ENCODE measurements at regions not wholly inside any gene's neighbourhood (a gene's known extent, or its start where the extent isn't known, plus 50 kb on each side); places are given as distances from the start of the nearest gene placed in this dataset.
"Not testable (repeated sequence)": the region's sequence is repeated elsewhere in the genome, so short reads cannot be mapped to it uniquely, and the experiment has no call there.

DNA sequence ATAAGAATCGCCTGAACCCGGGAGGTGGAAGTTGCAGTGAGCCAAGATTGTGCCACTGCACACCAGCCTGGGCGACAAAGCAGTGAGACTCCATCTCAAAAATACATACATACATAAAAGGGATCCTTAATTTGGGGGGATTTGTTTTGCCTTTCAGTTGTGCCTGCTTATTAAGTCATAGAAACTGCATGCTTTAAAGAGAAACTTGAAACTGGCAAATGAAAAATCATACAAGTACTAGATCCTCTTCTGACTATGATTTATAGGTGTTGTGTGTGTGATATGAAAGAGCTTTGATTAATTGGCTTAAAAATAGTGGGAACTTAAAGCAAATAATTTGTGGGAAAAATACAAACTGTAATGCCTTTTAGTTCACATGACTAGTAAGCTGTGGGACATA is 963.7 kb downstream of the CNTNAP5 start:
- H3K36me3 ChIP-seq (ENCODE audit: control insufficient read depth, insufficient read depth, low read length, severe bottlenecking): no peaks in the 10 kb centered on the region
- H3K27me3 ChIP-seq (replicated peaks; ENCODE audit: control insufficient read depth, insufficient read depth, low read length): no peaks in the 10 kb centered on the region
- H3K4me1 ChIP-seq (ENCODE audit: control insufficient read depth, insufficient read depth, low read length): peaks cover 25% of the 10 kb centered on the region
- H3K9ac ChIP-seq (ENCODE audit: low read length): no peak overlapping the region
- H3K9me3 ChIP-seq (ENCODE audit: control insufficient read depth, low read length): no peaks in the 10 kb centered on the region
- DNase-seq (ENCODE audit: low read depth): no peak
- H3K4me3 ChIP-seq (ENCODE audit: low read length): no peak overlapping the region

DNA sequence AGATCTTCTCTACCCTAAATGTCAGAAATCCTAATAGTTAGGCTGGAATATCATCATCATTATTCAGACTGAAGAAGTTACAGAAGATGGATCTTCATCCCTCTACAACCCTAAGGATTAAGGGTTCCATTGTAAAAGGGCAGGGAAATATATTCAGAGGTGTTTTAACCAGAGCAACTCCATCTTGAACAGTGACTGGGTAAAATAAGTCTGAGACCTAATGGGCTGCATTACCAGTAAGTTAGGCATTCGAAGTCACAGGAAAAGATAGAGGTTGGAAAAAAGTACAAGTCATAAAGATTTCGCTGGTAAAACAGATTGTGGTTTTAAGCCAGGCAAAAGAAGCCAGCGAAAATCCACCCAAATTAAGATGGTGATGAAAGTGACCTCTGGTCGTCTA is 968.7 kb downstream of the CNTNAP5 start:
- Histone ChIP-seq H3K36me3 (ENCODE audit: control insufficient read depth, insufficient read depth, low read length, severe bottlenecking) (no peaks in the 10 kb centered on the region), H3K4me3 (ENCODE audit: low read length) (no peak overlapping the region), H3K4me1 (ENCODE audit: control insufficient read depth, insufficient read depth, low read length) (no peaks in the 10 kb centered on the region), H3K9me3 (ENCODE audit: control insufficient read depth, low read length) (no peaks in the 10 kb centered on the region), H3K27me3 (replicated peaks; ENCODE audit: control insufficient read depth, insufficient read depth, low read length) (no peaks in the 10 kb centered on the region), H3K9ac (ENCODE audit: low read length) (no peak overlapping the region)
- DNase-seq (ENCODE audit: low read depth): no peak

DNA sequence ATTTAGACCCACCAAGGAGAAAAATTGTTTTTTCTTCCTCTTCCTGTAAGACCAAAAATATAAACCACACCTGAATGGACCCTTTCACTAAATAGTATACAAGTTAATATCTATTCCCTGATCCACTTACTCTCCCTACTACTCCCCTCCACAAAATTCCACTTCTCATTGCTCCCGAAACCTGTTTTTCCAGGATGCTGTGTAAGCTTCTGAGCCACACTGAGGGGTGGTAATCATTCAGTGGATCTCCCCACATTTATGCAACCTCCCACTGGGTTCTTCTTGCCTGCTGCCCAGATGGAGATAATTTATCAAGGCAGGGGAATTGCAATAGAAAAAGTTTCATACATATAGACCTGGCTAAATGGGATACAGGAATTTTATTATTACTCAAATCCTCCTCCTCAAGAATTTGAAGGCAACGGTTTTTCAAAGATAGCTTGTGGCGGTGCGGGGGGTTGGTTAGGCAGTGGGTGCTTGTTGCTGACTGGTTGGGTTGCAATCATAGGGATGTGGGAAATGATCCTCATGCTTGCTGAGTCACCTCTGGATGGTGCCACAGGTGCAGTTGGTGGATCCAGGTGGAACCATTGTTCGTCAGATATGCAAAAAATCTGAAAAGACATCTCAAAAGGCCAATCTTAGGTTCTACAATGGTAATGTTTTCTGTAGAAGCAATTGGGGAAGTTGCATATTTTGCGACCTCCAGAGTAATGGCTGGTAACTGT is 970.3 kb downstream of the CNTNAP5 start:
- no peak for DNase-seq (ENCODE audit: low read depth)
- Histone ChIP-seq H3K4me1 (ENCODE audit: control insufficient read depth, insufficient read depth, low read length) (no peaks in the 10 kb centered on the region), H3K4me3 (ENCODE audit: low read length) (no peak overlapping the region), H3K9me3 (ENCODE audit: control insufficient read depth, low read length) (no peaks in the 10 kb centered on the region), H3K27me3 (replicated peaks; ENCODE audit: control insufficient read depth, insufficient read depth, low read length) (no peaks in the 10 kb centered on the region), H3K9ac (ENCODE audit: low read length) (no peak overlapping the region), H3K36me3 (ENCODE audit: control insufficient read depth, insufficient read depth, low read length, severe bottlenecking) (no peaks in the 10 kb centered on the region)

DNA sequence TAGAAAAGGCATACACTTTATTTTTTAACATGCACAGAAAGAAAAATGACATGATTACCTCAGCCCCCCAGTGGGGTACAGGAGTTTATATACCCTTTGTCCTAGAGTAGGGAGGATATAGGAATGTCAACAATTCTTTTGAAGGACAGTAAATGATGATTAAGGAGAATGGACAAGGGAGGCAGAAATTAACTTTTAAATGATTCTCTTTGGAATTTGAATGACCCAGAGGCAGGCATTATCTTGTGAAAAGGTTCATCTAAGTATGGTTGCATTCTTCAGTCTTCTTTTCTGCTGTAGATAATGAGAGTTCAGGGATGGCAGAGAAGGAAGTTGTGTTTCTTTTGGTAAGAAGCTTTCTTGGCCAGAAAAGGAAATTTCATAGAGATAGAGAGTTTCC is 971.3 kb downstream of the CNTNAP5 start:
- Histone ChIP-seq H3K4me3 (ENCODE audit: low read length) (no peak overlapping the region), H3K27me3 (replicated peaks; ENCODE audit: control insufficient read depth, insufficient read depth, low read length) (no peaks in the 10 kb centered on the region), H3K9me3 (ENCODE audit: control insufficient read depth, low read length) (no peaks in the 10 kb centered on the region), H3K4me1 (ENCODE audit: control insufficient read depth, insufficient read depth, low read length) (no peaks in the 10 kb centered on the region), H3K9ac (ENCODE audit: low read length) (no peak overlapping the region), H3K36me3 (ENCODE audit: control insufficient read depth, insufficient read depth, low read length, severe bottlenecking) (no peaks in the 10 kb centered on the region)
- no peak for DNase-seq (ENCODE audit: low read depth)

DNA sequence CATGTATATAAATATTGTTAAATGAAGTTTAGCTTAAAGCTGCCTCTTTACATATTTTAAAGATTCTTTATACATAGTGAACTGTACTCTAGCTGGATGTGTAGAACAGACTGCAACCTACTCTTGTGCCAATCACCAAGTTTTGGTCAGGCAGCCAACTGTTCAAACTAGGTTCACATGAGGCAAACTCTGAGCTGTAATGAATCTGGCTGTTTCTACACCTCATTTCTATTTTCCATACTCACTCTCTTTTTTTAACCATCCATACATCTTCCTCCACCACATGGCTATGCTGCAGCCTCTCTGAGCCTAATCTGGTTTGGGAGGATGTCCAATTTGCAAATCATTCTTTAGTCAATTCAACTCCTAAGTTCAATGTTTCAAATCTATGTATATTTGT is 974.8 kb downstream of the CNTNAP5 start:
- DNase-seq (ENCODE audit: low read depth): no peak
- H3K36me3 ChIP-seq (ENCODE audit: control insufficient read depth, insufficient read depth, low read length, severe bottlenecking): no peaks in the 10 kb centered on the region
- H3K4me3 ChIP-seq (ENCODE audit: low read length): no peak overlapping the region
- no peaks in the 10 kb centered on the region for H3K27me3 ChIP-seq (replicated peaks; ENCODE audit: control insufficient read depth, insufficient read depth, low read length)
- no peak overlapping the region for H3K9ac ChIP-seq (ENCODE audit: low read length)
- H3K9me3 ChIP-seq (ENCODE audit: control insufficient read depth, low read length): no peaks in the 10 kb centered on the region
- no peaks in the 10 kb centered on the region for H3K4me1 ChIP-seq (ENCODE audit: control insufficient read depth, insufficient read depth, low read length)

DNA sequence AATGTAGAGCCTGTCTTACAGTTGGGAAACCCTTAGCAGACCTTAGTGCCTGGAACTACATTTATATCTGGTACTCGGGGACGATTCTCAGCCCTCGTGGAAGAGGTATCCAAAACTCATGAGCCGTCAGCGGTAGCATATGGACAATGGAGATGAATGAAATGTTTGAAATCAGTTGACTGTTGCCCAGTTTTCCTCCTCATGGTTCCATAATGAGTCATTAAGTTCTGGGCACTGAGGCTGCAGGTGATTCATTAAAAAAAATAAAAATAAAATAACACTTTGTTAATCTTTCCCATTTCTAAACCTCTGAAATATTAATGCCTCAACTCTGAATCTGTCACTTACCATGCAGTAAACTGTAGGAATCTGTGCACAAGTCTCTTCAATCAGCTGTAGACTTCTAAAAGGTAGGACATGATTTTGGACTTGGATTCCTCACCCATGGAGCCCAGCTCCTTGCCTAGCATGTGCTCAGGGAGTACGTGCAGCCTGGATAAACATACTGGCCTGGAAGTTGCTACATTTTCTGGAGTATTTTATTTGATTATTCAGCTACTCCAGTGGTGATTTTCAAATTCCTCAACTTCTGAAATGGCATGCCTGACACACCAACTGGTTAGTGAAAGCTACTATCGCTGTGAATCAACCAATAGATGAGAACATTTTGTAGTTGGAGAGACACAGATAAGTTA is 979.2 kb downstream of the CNTNAP5 start:
- no peak for DNase-seq (ENCODE audit: low read depth)
- Histone ChIP-seq H3K36me3 (ENCODE audit: control insufficient read depth, insufficient read depth, low read length, severe bottlenecking) (no peaks in the 10 kb centered on the region), H3K27me3 (replicated peaks; ENCODE audit: control insufficient read depth, insufficient read depth, low read length) (no peaks in the 10 kb centered on the region), H3K4me3 (ENCODE audit: low read length) (no peak overlapping the region), H3K9ac (ENCODE audit: low read length) (no peak overlapping the region), H3K9me3 (ENCODE audit: control insufficient read depth, low read length) (no peaks in the 10 kb centered on the region), H3K4me1 (ENCODE audit: control insufficient read depth, insufficient read depth, low read length) (no peaks in the 10 kb centered on the region)

DNA sequence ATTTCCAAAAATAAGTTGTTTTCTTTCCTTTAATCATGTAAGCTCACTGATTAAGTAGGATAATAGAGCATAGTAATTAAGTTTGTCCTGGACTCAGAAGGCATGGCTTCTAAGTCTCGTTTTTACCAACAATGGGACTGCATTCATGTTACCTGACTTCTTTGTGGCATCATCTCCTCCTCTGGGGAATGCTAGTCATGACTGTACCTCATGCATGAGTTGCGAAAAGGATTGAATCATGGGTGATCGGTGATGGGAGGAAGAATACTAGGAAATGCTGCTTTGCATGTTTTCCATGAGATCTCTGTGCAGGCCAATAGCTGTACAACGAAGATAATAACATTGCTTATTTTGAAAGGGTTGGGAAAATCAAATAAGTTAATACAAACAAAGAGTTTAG is 981.6 kb downstream of the CNTNAP5 start:
- DNase-seq (ENCODE audit: low read depth): no peak
- H3K4me3 ChIP-seq (ENCODE audit: low read length): no peak overlapping the region
- H3K9me3 ChIP-seq (ENCODE audit: control insufficient read depth, low read length): no peaks in the 10 kb centered on the region
- no peaks in the 10 kb centered on the region for H3K27me3 ChIP-seq (replicated peaks; ENCODE audit: control insufficient read depth, insufficient read depth, low read length)
- no peaks in the 10 kb centered on the region for H3K4me1 ChIP-seq (ENCODE audit: control insufficient read depth, insufficient read depth, low read length)
- no peaks in the 10 kb centered on the region for H3K36me3 ChIP-seq (ENCODE audit: control insufficient read depth, insufficient read depth, low read length, severe bottlenecking)
- H3K9ac ChIP-seq (ENCODE audit: low read length): no peak overlapping the region

DNA sequence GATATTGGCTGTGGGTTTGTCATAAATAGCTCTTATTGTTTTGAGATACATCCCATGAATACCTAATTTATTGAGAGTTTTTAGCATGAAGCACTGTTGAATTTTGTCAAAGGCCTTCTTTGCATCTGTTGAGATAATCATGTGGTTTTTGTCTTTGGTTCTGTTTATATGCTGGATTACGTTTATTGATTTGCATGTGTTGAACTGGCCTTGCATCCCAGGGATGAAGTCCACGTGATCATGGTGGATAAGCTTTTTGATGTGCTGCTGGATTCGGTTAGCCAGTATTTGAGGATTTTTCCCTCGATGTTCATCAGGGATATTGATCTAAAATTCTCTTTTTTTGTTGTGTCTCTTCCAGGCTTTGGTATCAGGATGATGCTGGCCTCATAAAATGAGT is 1003.6 kb downstream of the CNTNAP5 start:
- not testable (repeated sequence) for H3K4me1 ChIP-seq (ENCODE audit: control insufficient read depth, insufficient read depth, low read length); H3K4me3 ChIP-seq (ENCODE audit: low read length); H3K9ac ChIP-seq (ENCODE audit: low read length); DNase-seq (ENCODE audit: low read depth); H3K9me3 ChIP-seq (ENCODE audit: control insufficient read depth, low read length); H3K27me3 ChIP-seq (replicated peaks; ENCODE audit: control insufficient read depth, insufficient read depth, low read length); H3K36me3 ChIP-seq (ENCODE audit: control insufficient read depth, insufficient read depth, low read length, severe bottlenecking)

DNA sequence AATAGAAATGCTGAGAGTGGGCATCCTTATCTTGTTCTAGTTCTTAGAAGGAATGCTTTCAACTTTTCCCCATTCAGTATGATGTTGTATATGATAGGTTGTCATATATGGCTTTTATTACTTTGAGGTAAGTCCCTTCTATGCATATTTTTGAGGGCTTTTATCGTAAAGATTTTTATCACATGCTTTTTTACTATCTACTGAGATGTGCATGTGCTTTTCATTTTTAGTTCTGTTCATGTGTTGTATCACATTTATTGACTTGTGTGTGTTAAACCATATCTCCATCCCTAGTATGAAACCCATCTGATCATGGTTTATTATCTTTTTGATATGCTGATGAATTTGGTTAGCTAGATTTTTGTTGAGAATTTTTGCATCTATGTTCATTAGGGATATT is 1008.8 kb downstream of the CNTNAP5 start:
- no peaks in the 10 kb centered on the region for H3K9me3 ChIP-seq (ENCODE audit: control insufficient read depth, low read length)
- H3K27me3 ChIP-seq (replicated peaks; ENCODE audit: control insufficient read depth, insufficient read depth, low read length): no peaks in the 10 kb centered on the region
- DNase-seq (ENCODE audit: low read depth): no peak
- H3K4me1 ChIP-seq (ENCODE audit: control insufficient read depth, insufficient read depth, low read length): no peaks in the 10 kb centered on the region
- H3K4me3 ChIP-seq (ENCODE audit: low read length): no peak overlapping the region
- H3K9ac ChIP-seq (ENCODE audit: low read length): no peak overlapping the region
- no peaks in the 10 kb centered on the region for H3K36me3 ChIP-seq (ENCODE audit: control insufficient read depth, insufficient read depth, low read length, severe bottlenecking)

DNA sequence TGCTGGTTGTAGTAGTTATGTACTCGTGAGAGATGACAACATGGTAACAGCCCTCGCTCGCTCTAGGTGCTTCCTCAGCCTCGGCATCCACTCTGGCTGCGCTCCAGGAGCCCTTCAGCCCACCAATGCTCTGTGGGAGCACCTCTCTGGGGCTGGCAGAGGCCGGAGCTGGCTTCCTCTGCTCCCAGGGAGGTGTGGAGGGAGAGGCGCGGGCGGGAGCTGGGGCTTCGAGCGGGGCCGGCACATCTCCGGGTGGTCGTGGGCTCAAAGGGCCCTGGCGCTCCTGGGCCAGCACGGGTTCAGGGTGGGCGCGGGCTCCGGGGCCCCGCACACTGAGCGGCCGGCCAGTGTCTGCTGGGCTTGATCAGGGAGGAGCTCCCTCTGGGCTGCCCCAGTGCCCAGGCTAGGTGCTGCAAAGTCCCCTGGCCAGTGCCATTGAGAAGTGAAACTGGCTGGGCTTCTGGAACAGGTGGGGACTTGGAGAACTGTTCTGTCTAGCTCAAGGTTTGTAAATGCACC is 1012.1 kb downstream of the CNTNAP5 start:
- H3K4me3 ChIP-seq (ENCODE audit: low read length): no peak overlapping the region
- no peaks in the 10 kb centered on the region for H3K27me3 ChIP-seq (replicated peaks; ENCODE audit: control insufficient read depth, insufficient read depth, low read length)
- H3K9me3 ChIP-seq (ENCODE audit: control insufficient read depth, low read length): no peaks in the 10 kb centered on the region
- no peak for DNase-seq (ENCODE audit: low read depth)
- H3K4me1 ChIP-seq (ENCODE audit: control insufficient read depth, insufficient read depth, low read length): no peaks in the 10 kb centered on the region
- no peak overlapping the region for H3K9ac ChIP-seq (ENCODE audit: low read length)
- H3K36me3 ChIP-seq (ENCODE audit: control insufficient read depth, insufficient read depth, low read length, severe bottlenecking): no peaks in the 10 kb centered on the region

DNA sequence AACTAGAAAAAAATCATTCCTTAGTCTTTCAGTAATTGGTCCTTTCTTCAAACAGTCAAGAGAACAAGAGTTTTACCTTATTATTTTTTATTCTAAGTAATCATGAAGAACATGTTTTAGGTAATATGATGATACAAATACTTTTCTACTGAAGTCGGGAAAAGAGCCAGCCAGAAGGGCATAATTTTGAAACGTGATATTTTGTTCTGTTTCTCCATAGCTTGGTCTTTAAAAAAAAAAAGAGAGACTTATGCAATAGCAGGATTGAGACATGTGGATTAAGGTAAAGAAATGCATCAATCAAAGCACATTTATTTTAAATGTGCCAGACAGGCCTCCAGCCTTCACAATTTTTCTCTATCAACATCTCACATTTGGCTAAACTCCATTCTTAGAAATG is 1016.8 kb downstream of the CNTNAP5 start:
- Histone ChIP-seq H3K4me1 (ENCODE audit: control insufficient read depth, insufficient read depth, low read length) (no peaks in the 10 kb centered on the region), H3K36me3 (ENCODE audit: control insufficient read depth, insufficient read depth, low read length, severe bottlenecking) (no peaks in the 10 kb centered on the region), H3K27me3 (replicated peaks; ENCODE audit: control insufficient read depth, insufficient read depth, low read length) (no peaks in the 10 kb centered on the region), H3K9ac (ENCODE audit: low read length) (no peak overlapping the region), H3K4me3 (ENCODE audit: low read length) (no peak overlapping the region), H3K9me3 (ENCODE audit: control insufficient read depth, low read length) (no peaks in the 10 kb centered on the region)
- no peak for DNase-seq (ENCODE audit: low read depth)

Measured in adipocyte (in vitro differentiated cells).